NCI-H2029 treated with DMSO at 0.1 percent for 48 hours (cell line): ENCODE measurements at regions not wholly inside any gene's neighbourhood (a gene's known extent, or its start where the extent isn't known, plus 50 kb on each side); places are given as distances from the start of the nearest gene placed in this dataset.

Experiments
- DNase-seq: peaks from one replicate; lab custom pipeline; 2025; lab: John Stamatoyannopoulos, UW

GRCh38 chr4:100970414-100970813, 376.9 kb downstream of the PPP3CA start:
- DNase-seq = no peak

- no peak for DNase-seq
These were observed 377.4 kb downstream of the PPP3CA start for GRCh38 chr4:100969925-100970324.

DNA sequence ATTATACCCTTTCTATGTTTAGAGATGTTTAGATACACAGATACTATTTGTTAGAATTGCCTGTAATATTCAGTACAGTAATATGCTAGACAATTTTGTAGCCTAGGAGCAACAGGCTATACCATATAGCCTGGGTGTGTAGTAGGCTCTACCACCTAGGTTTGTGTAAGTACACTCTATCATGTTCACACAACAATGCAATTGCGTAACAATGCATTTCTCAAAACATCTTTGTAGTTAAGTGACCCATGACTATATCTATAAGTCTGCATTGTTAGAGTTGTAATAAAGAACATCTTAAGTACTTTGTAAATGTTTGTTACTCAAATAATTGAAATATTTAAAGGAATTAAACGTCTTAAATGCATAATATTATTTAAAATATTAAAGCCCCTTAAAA, 379.3 kb downstream of the PPP3CA start:
- DNase-seq = no peak

DNA sequence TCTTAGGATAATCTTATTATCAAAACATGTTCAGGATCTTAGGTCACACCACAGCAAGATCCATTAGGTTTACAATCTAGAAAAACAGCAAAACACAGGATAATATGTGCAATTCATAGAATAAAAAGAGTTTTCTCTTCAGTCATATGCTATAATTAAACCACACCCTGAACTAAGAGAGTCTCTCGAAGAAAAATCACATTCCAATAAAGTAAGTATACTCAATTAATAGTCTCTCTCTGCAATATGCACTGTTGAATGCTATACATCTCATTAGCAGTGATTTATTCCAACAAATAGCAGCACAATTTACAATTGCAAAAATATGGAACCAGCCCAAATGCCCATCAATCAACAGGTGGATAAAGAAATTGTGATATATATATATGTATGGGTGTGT, 383.7 kb downstream of the PPP3CA start:
- no peak for DNase-seq

DNA sequence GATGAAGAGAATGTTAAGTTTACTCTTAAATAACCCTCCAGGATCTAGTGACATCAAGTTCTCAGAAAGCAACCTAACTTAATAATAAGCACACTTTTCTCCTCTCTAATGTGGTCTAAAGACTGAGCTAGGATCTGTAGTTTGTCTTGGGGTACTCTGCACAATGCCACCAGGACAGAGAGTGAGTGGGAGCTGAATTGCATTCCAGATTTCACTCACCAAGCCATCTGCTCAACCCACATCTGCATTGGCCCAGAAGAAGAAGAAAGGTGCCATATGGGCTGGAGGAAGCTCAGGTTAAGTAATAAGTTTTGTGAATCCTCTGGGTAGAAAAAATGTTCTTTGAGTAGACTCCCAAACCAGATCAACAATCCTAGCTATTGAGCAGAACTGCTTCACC, 384.6 kb downstream of the PPP3CA start:
- DNase-seq = no peak

DNA sequence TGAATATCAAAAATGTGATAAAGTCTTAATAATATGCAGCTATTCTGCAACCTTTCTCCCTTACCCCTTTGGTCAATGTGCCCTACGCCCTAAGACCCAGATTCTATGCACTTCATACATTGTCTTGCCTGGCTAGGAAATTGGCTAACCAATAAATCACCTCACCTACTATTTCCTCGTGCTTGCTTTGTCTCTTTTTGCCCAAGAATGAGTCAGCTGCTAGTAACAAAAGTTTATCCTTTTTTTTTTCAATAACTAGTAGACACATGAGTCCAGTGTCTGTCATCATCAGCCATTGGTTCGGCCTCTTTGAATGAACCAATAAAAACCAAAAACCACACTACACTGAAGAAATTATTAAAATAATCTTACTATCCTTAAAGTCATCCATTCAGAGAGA, 387.1 kb downstream of the PPP3CA start:
- no peak for DNase-seq

DNA sequence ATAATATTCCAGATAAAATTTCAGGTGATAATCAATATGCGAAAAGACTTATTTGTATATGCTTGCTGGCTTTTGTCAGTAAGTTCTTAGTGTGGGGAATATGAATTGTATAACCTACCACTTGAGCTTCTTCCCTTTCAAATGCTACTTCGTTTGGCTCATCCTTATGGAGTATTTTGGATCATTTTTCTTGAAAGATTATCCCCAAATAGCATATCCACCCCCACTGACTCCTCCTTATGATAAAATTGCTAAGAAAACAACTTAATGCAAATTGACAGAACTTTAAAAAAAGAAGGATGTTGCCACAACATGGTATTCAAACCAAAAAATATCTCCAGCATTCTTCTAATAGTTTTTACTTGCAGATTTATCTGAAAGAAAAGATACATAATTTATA, 393.3 kb downstream of the PPP3CA start:
- no peak for DNase-seq

GRCh38 chr4:100953616-100954015, 393.7 kb downstream of the PPP3CA start:
- no peak for DNase-seq

DNA sequence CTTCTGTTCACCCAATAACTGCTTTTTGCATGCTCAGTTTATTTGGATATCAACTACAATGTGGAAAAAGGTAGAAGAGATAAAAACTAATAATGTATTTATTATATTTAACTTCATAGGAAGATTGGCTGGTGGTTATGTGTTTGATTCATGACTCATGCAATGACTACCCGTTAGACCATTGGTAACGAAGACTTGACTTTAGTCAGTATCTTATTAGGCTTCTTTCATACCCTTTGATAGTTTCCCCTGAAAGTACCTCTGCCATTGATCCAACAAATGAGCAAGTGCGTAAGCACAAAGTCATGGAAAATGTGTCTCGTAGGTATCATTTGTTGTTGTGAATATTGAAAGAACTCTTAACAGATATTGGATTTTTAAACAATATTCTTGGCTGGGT, 394.7 kb downstream of the PPP3CA start:
- no peak for DNase-seq

DNA sequence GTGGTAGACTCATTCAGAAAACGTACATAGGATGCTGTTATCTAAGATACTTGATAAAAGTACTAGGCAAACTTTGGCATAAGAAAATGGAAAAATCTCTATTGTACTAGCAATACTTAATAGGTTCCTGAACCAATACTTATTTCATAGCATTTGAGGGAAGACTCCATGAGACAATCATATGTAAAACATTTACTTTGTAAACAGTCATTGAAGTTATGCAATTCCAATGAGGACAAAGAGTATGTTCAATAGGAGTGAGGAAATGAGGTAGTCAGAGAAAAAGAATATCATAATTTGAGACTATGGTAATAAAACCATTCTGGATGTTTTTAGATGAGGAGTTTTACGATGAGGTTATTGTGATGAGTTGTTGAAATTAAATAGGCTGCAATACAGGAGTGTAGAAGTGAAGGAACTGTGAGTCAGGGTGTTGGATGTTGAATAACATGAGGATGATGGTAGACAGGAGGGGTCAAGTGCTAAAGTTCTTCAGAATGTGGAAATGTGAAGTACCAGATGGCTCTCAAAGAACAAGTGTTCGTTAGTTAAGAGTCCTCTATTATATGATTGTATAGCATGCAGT, 397.9 kb downstream of the PPP3CA start:
- no peak for DNase-seq

- no peak for DNase-seq
These were observed 398.4 kb downstream of the PPP3CA start for GRCh38 chr4:100948911-100949310.

- no peak for DNase-seq
These were observed 401.5 kb downstream of the PPP3CA start for GRCh38 chr4:100945789-100946188.

DNA sequence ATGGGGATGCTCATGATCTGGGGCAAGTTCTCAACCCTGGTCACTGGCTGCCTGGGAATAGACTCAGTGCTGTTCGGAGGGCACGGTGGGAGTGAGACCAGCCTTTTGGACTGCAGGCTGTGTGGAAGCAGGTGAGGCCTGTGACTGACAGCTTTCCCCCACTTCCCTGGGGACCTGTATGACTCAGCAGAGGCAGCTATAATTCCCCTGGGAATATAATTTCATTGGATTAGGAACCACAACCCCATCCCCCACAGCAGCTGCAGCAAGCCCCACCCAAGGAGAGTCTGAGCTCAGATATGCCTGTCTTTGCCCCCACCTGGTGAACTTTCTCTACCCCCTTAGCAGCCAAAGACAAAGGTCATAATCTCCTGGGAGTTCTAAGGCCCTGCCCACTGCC, 408.6 kb downstream of the PPP3CA start:
- no peak for DNase-seq

DNA sequence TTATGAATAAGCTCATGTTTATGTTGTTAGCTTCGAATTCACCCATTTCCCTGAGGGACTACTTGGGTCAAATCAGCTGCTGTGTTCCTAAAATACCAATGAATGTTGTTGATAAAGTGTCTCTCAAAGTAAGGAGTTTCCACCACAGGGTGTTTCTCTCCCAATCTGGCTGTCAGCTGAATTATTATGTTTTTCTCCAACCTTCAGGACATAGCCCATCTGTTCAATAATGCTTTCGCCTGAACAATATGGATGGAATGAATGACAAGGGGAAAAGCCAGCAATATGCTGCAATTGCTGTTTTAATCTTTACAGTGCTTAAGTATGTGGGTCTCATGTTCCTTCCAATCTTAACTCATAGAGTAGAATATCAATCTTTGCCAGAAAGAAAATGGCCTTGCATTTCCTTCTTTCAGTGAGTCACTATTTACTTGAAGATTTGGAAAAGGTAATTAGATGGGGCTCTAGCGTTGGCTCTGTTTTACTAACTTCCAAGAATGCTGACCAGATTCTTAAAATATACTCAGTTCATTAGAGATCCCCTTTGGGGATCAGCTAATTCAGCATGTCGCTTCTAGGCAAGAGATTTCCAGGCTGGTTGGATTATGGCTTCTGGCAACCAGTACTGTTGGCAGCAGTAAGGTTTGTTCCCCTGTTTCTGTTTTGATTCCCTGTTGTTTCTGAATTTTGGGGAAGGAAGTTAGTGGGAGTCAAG, 410.5 kb downstream of the PPP3CA start:
- DNase-seq = no peak

GRCh38 chr4:100935090-100935489, 412.2 kb downstream of the PPP3CA start:
- DNase-seq = no peak

- no peak for DNase-seq
These were observed 413.7 kb downstream of the PPP3CA start for GRCh38 chr4:100933628-100934027.

- no peak for DNase-seq
These were observed 411.9 kb upstream of the EMCN start for GRCh38 chr4:100929758-100930157.

DNA sequence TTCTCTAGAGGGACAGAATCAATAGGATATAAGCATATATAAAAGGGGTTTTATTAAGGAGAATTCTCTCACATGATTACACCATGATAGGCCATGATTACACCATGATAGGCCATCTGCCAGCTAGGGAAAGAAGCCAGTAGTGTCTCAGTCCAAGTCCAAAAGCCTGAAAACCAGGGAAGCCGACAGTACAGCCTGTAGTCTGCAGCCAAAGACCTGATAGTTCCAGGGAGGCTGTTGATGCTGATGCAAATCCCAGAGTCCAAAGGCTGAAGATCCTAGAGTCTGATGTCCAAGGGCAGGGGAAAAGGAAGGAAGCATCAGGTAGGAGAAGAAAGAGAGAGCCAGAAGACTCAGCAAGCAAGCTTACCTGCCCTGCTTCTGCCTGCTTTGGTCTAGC, 411.3 kb upstream of the EMCN start:
- DNase-seq = no peak

GRCh38 chr4:100926039-100926717, 408.4 kb upstream of the EMCN start:
- no peak for DNase-seq

- DNase-seq = no peak
These were observed 395.9 kb upstream of the EMCN start for GRCh38 chr4:100913685-100914084.

DNA sequence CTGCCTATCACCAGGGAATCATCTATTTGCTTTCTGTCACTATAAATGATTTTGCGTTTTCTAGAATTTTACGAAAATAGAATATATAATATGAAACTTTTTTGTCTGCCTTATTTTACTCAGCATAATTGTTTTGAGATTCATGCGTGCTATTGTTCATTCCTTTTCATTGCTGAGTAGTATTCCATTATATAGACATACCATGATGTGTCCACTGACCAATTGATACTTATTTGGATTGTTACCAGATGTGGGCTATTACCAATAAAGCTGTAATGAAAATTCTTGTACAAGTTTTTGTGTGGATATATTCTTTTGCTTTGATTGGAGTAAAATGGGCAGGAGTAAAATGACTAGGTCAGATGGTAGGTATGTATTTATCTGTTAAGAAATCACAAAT, 390.7 kb upstream of the EMCN start:
- DNase-seq = no peak

DNA sequence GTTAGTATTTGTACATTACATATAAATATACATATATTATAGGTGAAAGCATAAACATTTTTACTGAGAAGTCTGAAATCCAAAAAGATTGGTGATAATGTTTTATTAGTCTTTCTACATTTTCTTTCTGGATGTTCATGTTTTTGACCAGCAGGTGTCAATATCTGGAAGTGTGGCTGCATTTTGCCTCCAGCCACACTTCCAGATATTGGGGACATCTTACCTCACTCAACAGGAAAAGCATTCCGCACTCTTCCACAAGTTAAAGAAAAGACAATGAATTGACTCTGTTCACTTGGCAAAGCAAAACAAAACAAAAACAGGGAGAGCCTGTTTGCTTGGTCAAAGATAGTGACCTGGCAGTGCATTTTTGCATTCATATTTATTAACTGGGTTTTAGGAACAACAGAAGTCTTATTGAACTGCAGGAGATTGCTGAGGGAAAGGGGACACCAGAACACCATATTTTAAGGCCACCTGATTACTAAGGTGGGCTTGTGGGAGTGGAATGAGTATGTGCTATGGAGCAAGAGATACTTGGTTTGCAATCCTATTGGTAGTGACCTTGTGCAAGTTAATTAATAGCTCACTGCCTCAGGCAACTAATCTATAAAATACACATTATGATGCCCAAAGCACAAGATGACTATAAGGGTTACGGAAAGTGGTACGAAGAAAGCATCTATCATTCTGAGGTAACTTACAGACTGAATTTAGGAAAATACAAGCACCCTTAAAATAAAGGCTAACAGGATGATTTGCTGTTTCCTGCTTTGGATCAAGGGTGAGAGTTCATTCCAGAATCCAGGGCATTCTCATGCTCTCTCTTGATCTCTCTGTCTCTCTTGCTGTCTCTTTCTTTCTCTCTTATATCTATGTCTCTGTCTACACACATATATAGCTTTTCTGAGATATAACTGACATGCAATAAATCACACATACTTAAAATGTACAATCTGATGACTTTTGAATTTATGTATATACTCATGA, 389.9 kb upstream of the EMCN start:
- no peak for DNase-seq
